GM18858 (cell line): ENCODE measurements at regions not wholly inside any gene's neighbourhood (a gene's known extent, or its start where the extent isn't known, plus 50 kb on each side); places are given as distances from the start of the nearest gene placed in this dataset.

Source experiments
- ATAC-seq: cut with Tn5 transposase; IDR thresholded peaks from one replicate; pipeline ENCODE4 v1.9.1; 2021; ENCODE audit not compliant: unreplicated experiment

DNA sequence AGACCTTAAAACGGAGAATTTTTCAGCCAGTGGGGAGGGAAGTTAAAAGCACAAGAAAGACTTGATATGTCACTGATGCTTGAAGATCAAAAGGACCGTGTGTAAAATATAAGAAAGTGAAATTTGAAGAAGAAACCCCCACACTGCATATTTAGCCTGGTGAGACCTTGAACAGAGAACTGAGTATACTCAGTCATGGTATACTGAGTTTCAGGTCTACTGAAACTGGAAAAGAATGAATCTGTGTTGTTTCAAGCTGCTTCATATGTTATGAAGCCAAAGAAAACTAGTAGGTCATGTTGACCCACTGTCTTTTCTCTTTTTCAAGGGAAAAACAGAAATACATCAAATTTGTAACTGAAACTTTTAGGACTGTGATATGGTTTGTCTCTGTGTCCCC is 443.8 kb upstream of the GJE1 start:
- ATAC-seq = peak; percentile 91

DNA sequence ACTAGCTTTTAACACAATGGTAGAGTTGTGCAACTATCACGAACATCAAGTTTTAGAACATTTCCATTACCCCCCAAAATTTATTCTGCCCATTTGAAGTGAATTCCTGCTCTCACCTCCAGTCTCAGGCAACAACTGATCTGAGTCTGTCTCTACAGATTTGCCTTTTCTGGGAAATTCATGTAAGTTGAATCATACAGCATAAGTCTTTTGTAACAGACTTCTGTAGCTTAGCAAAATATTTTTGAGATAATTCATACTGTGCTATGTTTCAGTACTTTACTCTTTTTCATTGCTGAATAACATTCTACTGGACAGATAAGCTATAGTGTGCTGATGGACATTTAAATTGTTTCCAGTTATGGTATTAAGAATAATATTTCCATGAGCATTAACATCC is 447.3 kb upstream of the GJE1 start:
- no peak for ATAC-seq

DNA sequence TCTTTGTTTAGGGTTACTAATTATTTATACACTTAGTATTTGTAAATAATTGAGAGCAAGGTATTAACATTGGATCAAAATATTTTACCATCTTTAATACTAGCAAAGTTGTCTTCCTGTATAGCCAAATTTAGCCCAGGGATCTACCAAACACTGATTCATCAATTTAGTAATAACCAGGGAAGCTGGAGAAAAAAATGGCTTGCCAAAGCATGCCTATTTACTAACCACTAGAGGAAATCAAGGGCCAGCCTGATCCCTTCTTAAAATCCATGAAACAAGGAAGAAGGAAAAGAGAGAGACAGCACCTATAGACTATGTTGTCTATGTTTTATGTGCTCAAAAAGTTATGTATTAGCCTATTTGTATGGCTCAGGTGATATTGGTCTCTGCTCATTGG is 450.3 kb upstream of the GJE1 start:
- no peak for ATAC-seq

DNA sequence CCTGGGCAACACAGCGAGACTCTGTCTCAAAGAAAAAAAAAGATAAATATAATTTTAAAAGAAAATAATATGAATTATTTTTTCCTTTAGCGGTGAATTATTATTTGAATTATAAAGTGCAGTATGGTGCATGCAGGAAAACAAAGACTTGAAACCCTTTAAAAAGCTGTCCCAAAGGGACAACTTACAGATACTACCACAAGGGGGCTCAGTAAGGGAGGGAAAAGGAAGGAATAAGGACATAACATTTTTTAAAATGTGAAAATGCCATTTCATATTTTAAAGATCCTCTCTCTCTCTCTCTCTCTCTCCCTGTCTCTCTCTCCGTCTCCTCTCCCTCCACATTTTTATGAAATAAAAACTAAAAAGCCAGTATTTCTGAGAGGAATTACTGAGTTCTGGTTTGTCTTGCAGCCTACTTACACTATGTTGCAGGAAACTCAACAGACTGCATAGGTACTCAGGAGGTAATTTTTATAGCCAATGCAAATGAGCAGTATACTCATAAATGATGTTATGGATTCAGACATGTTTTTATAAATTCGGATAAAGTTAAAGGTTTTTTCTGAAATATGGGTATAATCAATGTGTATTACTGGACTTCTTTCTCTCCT is 455.0 kb upstream of the GJE1 start:
- peak; percentile 59 for ATAC-seq

DNA sequence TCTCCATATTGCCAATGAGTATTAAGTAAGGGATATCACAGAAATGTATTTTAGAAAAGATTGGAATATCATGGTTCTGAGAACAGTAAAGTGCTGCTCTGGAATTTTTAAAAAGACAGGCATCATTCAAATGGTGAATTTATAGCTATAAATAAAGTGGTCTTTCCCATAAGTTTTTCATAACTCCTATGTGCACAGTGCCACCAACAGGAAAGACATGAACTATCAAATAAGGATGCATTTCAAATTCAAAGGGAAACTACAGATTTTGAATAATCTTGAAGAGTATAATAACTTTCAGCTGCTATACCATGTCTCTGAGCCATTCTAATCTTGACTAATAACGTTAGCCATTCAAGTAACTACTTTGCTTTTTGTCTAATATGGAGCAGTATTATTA is 456.8 kb upstream of the GJE1 start:
- no peak for ATAC-seq

DNA sequence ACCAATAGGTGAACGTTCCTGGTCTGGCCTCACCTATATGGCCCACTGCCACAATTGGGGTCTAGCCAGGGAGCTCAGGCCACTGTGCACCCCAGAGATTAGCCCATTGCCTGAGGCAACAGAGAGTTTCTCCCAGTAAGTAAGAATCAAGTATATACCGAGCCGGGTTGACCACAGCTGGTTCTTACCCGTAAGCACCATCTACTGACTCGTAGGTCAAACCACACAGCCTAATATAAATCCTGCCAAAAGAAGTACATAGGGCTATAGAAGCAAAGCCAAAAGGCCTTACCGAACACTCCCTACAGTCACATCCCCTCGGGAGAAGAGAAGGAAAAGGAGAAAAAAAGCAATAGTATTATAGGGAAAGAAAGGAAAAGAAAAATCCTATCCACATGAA is 463.6 kb upstream of the GJE1 start:
- no peak for ATAC-seq

DNA sequence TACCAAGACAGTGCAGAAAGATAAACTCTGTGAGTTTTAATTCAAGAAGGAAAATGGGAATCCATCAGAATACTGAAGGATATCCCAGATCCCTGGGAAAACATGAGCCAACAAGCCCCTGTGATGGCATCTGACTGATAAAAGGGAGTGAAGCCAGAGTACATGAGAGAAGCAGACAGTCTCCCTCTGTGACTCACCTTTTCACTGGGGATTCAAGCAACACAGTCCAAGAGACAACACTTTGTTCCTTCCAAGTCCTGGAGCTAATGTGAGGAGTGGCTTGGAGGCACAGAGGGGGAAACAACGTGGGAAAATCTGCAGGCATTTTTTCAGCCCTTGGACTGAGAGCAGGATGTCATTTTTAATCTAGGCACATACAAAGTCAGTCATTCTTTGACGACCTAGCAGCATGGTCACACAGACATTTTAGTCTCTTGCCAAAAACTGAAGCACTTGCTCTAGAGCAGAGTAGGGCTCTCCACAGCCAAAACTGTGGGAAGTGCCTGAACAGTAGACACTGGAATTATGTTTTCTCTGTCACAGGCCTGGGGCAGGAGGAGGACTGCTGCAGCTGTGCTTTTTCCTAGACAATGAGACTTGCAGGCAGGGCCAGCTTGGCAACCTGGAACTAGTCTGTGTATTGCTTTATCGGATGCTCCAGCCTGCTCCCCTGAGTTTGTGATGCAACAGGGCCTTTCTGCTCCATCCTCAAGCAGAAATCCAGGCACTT is 465.0 kb upstream of the GJE1 start:
- ATAC-seq = no peak

DNA sequence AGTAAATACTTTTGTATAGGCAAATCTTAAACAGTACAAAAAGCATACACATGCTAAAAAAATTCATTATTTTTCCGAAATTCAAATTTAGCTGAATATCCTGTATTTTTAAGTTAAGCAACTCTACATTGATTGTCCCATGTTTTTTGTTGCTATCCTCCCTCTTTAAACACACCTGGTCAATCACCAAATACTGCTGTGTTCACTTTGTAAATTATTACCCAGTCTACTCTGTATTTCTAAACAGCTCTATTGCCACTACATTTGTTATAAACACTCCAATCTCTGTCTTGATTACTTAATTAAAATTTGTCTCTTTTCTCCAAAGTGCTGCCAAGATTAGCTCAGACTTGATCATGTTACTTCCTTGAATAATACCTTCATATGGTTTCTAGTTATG is 466.5 kb upstream of the GJE1 start:
- ATAC-seq = no peak

DNA sequence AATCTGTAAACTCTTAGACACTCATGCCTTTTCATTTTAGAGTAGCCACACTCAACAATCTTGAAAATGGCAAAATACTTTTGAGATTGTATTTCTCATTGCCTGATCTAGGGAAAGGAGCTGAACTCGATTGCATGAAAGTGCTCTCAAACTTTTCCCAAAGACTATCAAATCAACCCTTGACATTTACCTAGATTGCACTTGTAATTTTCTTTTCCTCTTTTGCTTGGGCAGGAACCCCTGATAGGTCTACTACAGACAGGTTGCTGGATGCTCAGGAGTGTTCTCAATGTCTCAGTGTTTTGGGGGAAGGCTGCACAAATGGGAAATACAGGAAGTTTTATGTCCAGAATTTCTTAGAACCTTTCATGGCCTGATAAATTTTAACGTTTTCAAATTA is 468.0 kb upstream of the GJE1 start:
- ATAC-seq = no peak

DNA sequence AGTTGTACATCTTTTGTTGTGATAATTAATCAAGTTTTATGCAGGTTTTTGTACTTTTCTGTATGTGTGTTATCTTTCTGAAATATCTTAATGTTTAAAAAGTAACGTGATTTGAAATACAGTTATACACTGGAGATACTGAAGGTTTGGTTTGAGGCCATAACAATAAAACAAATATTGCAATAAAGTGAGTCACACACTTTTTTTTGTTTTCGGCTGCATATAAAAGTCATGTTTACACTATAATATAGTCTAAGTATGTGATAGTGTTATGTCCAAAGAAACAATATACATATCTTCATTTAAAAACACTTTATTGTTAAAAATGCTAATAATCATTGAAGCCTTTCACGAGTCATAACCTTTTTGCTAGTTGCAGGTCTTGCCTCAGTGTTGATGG is 473.1 kb upstream of the GJE1 start:
- ATAC-seq = no peak

DNA sequence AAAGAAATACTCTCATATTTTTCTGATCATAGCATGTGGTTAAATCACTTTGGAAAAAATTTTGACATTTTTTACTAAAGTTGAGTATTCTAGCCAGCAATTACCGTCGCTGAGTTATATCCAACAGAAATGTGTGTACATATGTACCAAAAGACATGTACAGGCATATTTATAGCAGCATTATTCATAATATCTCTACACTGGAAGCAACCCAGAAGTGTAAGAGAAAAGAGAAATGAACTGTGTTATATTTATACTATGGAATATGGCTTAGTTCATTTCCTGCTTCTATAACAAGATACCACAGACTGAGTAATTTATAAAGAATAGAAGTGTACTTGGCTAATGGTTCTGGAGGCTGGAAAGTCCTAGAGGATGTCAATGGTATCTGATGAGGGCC is 474.0 kb upstream of the GJE1 start:
- no peak for ATAC-seq

DNA sequence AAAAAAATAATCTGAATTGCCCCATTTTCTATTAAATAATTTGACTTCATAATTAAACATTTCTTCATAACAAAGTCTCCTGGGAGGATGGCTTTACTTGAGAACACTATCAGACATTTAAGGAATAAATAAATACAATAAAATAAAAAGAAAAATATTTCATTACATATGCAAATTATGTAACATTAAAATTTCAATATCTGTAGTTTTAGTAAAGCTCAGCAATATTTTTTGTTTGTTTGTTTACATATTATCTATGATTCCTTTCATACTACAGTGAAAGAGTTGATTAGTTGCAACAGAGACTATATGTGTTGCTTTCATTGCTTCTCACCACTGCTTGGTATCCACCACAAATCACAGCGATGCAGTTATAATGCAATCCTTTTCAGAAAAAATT is 474.9 kb upstream of the GJE1 start:
- ATAC-seq = no peak

DNA sequence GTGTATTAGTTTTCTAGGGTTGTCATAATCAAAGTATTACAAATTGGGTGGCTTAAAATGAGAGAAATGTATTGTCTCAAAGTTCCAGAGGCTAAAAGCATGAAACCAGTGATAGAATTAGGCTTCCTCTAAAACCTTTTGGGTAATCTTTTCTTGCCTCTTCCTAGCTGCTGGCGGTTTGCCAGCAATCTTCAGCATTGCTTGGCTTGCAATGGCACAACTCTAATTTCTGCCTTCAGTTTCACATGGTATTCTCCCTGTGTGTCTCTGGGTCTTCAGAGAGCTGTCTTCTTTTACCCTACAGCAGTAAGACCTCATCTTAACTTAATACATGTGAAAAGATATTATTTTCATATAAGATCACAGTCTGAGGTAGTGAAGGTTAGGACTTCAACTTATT is 479.1 kb upstream of the GJE1 start:
- no peak for ATAC-seq

DNA sequence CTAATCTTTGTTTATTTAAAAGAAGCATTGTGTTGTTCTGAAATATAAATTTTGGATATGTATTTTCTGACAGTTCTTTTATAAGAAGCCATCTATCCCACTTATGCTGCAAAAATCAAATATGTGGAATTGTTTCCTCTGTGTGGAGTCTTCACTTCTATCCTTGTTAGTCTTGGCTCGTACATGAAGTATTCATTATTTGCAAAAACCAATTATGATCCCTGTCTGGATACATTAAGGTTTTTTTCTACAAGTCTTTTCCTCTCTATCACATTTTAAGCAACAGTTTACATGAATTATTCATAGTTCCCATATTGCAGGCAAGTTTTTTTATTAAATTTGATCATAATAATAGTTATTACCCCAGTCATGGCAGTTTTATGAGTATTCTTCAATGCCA is 490.8 kb upstream of the GJE1 start:
- no peak for ATAC-seq

DNA sequence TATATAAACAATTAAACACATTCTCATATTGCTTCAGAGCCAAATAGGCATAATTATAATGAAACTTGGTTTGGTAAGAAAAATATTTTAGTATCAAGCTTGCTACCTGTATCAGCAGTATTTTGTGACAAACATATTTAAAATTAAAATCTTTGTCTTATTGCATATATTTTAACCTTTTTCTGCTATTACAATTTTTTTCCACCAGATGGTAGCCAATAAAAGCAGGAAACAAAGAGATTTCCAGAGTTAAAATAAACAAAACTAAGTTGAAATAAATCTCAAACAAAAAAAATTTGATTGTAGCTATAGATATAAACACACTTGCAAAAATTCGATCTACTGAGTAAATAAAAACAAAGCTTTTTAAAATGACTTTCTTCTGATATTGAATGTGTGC is 491.3 kb upstream of the GJE1 start:
- no peak for ATAC-seq

DNA sequence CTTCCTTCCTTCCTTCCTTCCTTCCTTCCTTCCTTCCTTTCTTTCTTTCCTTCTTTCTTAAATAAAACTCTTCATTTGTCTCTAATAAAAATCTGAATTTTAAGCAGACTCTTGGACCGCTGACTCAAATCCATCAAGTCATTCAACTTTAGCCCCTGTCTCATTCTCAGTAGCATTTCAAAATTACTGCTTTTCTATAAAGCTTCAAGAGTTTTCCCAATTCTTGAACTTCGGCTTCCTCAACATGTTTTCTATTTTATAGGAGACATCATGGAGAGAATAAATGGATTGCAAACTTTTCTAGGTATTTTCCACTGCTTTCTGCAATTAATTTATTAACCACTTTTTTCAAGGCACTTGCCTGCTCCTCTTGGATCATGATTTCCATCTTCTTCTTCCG is 497.1 kb upstream of the GJE1 start:
- ATAC-seq = no peak

DNA sequence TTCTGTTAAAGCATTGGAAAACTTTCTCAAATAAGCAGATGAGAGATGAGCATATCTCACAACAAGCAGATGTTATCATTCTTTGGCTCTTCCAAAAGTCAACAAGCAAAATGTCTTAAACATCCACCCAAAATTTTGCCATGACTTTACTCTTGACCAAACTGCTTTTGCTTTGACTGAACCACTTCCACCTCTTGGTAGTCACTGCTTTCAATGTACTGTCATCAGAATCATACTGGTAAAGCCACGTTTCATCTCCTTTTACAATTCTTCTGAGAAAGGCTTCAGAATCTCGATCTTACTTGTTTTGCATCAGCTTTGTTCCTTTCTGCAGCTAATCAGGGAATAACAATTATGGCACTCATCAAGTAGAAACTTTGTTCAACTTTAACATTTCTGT is 498.5 kb upstream of the GJE1 start:
- ATAC-seq = no peak

DNA sequence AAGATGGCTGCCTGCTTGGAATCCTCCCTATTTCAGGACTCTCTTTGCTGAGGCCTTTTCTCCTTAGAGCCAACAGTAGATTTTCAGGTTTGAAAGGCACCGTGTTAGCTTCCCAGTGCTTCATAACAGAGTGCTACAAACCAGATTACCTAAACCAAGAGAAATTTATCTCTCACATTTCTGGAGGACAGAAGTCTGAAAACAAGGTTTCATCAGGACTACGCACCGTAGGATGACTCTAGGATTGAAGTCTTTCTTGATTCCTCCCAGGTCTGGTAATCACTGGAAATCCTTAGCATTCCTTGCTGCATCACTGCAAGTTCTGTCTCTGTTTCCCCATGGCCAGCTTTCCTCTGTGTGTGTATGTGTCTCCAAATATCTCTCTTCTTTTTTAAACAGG is 508.4 kb upstream of the GJE1 start:
- ATAC-seq = no peak

DNA sequence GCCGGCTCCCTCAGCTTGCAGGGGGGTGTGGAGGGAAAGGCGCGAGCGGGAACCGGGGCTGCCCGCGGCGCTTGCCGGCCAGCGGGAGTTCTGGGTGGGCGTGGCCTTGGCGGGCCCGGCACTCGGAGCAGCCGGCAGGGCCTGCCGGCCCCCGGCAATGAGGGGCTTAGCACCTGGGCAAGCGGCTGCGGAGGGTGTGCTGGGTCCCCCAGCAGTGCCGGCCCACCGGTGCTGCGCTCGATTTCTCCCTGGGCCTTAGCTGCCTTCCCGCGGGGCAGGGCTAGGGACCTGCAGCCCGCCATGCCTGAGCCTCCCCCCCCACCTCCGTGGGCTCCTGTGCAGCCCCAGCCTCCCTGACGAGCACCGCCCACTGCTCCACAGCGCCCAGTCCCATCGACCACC is 514.5 kb upstream of the GJE1 start:
- ATAC-seq = no peak

DNA sequence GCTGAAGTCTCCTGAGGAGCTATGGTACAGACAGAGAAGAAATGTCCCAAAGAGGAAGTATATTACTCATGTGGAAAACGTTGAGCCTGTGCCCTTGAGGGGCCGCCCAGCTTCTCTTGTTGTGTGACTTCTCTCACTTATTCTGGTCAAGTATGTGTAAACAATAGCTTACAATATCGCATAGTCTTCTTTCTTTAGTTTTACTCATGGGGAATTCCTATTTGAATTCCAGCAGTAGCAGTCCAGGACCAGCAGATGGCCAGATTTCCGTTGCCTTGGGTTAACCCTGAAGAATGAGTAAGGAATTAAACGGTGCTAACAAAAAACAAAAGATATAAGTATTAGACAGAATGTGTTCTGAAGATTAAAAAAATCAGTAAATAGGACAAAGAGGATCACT is 522.0 kb upstream of the GJE1 start:
- ATAC-seq = no peak

DNA sequence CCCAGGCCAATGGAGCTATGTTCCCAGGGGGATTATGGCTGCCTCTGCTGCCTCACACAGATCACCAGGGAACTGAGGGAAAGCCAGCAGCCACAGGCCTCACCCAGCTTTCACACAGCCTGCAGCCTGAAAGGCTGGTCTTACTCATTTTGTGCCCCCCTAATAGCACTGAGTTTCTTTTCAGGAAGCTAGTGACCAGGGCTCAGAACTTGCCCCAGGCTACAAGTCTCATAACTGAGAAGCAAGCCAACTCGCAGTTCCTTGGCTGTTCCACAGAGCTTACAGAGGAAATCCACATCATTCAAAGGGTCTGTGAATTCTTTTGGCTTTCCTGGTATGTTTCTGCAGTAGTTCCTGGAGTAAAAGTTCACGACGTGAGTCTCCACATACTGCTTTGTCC is 524.8 kb upstream of the GJE1 start:
- ATAC-seq = no peak

DNA sequence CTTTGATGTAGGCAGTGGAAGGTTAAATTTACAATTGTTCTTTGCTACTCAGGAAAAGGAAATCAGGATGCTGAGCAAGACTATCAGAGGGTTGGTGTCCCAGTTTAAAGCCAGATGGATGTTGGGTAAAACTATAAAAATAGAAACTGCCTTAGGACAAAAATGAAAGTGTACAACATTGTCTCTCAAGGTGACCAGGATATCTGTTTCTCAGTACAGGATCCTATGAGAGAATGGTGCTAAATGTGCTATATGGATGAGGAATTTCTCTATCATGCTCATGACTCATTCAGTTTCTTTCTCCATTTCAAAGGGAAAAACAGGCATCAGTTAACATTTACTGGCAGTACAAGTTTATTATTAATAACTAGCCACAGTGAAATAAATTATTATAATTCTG is 534.2 kb upstream of the GJE1 start:
- no peak for ATAC-seq

DNA sequence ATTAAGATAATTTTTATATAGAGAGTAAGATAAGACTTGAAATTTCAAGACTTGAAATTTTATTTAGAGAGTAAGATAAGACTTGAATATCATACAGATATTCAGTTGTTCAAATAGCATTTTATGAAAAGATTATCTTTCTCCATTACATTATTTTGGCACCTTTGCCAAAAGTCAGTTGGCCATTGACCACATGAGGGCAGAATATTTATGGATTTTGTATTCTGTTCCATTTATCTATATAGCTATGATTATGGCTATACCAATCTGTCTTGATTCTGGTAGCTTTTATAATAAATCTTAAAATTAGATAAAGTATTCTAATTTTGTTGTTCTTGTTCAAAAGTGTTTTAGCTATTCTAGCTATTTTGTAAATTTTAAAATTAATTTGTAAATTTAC is 537.9 kb upstream of the GJE1 start:
- no peak for ATAC-seq
